Heart left ventricle (tissue), 16 donors: ENCODE measurements at regions not wholly inside any gene's neighbourhood (a gene's known extent, or its start where the extent isn't known, plus 50 kb on each side); places are given as distances from the start of the nearest gene placed in this dataset.

Source experiments
- ATAC-seq, 4 donors: fragments of 200-7000 bp; cut with Tn5 transposase; one replicate each; pipeline ENCODE4 v1.9.1; 2020 to 2022; ENCODE audit warnings: moderate library complexity in 4 of 4, mild to moderate bottlenecking in 3 of 4, moderate number of reproducible peaks in 1 of 4
- DNase-seq, 5 donors: peaks; one replicate each; pipeline ENCODE4 v3.0.0-alpha.2; 2020
- H3K27ac ChIP-seq, 12 donors: fragments of 200-600 bp; sonication (generic) in 4 of 12; one replicate each; pipeline versions ENCODE4 v1.5.0 to v1.8.0; 2016 to 2022; ENCODE audit warnings: mild to moderate bottlenecking in 2 of 12
- H3K27me3 ChIP-seq, 9 donors: fragments of 200-600 bp; sonication (generic) in 2 of 9; one replicate each; pipeline versions ENCODE4 v1.5.1 to v1.8.0; 2016 to 2022; ENCODE audit warnings: mild to moderate bottlenecking in 3 of 9
- H3K36me3 ChIP-seq, 9 donors: fragments of 200-600 bp; sonication (generic) in 2 of 9; one replicate each; pipeline versions ENCODE4 v1.5.0 to v1.8.0; 2018 to 2022; ENCODE audit warnings: mild to moderate bottlenecking in 2 of 9
- H3K4me1 ChIP-seq, 12 donors: fragments of 200-600 bp; sonication (generic) in 4 of 12; one replicate each; pipeline versions ENCODE4 v1.5.0 to v1.8.0; 2016 to 2022; ENCODE audit warnings: mild to moderate bottlenecking in 3 of 12
- H3K4me3 ChIP-seq, 12 donors: fragments of 200-600 bp; sonication (generic) in 4 of 12; one replicate each; pipeline versions ENCODE4 v1.5.0 to v1.8.0; 2017 to 2022; ENCODE audit warnings: mild to moderate bottlenecking in 9 of 12, moderate library complexity in 4 of 12
- H3K9me3 ChIP-seq, 12 donors: fragments of 200-600 bp; sonication (generic) in 4 of 12; one replicate each; pipeline versions ENCODE4 v1.5.0 to v1.8.0; 2016 to 2022; ENCODE audit warnings: mild to moderate bottlenecking in 1 of 12
- POLR2A ChIP-seq, 2 donors: fragments of 450-650 bp; IDR thresholded peaks; one replicate each; pipeline ENCODE4 v1.6.1; 2017; ENCODE audit warnings: antibody characterized with exemption in 2 of 2, mild to moderate bottlenecking in 2 of 2, moderate library complexity in 2 of 2
- WGBS, 4 donors: extraction: QIAGEN DNeasy Blood & Tissue Kit in 2 of 4; methylation state at CpG; one replicate each; pipeline versions ENCODE4 v1.1.5 to v1.1.7; 2013 to 2018; 5-methylcytosine and 5-hydroxymethylcytosine counted together
- intact Hi-C, 10 donors: fragments of 100-400 bp; cut with DNase I; formaldehyde crosslinking; loops; one replicate each; pipeline versions ENCODE4 v1.11.1 to v1.14.2; 2022
- TF ChIP-seq, protein P1 (sequence below), 12 donors: fragments of 200-600 bp; sonication (generic) in 4 of 12; IDR thresholded peaks; one replicate each; pipeline versions ENCODE4 v1.5.0 to v1.8.0; 2018 to 2022; ENCODE audit warnings: antibody characterized with exemption in 12 of 12, mild to moderate bottlenecking in 5 of 12
- donor health status: ischemic (EF 13 %, LVEDD 7.1; RV severe dilation, severe dysfunction).
- donor health status: healthy with polysubstance abuse.
- donor health status: DM: no; HTN: yes; CAD: no.
- donor health status: DM: no; HTN: no; CAD: no.
- donor health status: ischemic (EF 25% LVEDD 6.9; RV normal size, moderate dysfunction).
- donor health status: ischemic (EF 25% LVEDD 5.7; RV mildly dilated, moderate dysfunction).
- donor health status: healthy.
- donor health status: DM: yes; HTN: yes; CAD: no.
- donor health status: ischemic (EF 35%, LVEDD 5.7; RV mildly dilated, moderate dysfunction).
- donor health status: nonischemic (EF 11% LVEDD 7.7; RV severe dilation, severe dysfunction).
- donor health status: DM: yes; HTN: yes; CAD: no.
- donor health status: PGD.
- donor health status: ischemic (EF 29% LVEDD 5.4; RV normal size, mild dysfunction).
- donor health status: nonischemic (EF 23%, LVEDD 6.1; RV moderate dilation, normal function).

DNA sequence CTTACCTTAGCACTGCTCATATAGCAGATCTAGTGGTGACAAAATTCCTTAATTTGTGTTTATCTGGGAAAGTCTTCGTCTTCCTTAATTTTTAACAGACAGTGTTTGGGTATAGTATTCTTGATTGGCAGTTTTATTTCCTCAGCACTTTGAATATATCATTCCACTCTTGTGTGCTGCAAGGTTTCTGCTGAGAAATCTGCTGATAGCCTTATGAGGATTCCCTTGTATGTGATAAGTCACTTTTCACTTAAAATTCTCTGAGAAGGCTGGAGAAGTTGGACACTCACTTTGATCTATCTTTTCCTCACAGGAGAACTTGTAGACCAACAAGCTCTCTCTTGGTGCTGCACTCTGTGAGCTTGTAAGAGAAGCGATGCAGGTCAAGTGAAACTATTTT lies 306.1 kb upstream of the RTL1 start:
- Histone ChIP-seq H3K36me3 (no peaks in the 10 kb centered on the region), H3K27ac (no peak overlapping the region), H3K9me3 (peaks cover 0 to 67% (median 42%) of the 10 kb centered on the region in 12 donors), H3K4me1 (no peaks in the 10 kb centered on the region), H3K27me3 (no peaks in the 10 kb centered on the region), H3K4me3 (no peak overlapping the region)
- TF ChIP-seq, protein P1, sequence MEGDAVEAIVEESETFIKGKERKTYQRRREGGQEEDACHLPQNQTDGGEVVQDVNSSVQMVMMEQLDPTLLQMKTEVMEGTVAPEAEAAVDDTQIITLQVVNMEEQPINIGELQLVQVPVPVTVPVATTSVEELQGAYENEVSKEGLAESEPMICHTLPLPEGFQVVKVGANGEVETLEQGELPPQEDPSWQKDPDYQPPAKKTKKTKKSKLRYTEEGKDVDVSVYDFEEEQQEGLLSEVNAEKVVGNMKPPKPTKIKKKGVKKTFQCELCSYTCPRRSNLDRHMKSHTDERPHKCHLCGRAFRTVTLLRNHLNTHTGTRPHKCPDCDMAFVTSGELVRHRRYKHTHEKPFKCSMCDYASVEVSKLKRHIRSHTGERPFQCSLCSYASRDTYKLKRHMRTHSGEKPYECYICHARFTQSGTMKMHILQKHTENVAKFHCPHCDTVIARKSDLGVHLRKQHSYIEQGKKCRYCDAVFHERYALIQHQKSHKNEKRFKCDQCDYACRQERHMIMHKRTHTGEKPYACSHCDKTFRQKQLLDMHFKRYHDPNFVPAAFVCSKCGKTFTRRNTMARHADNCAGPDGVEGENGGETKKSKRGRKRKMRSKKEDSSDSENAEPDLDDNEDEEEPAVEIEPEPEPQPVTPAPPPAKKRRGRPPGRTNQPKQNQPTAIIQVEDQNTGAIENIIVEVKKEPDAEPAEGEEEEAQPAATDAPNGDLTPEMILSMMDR (IDR thresholded peaks at IDR 0.05) = no peak
- TF ChIP-seq POLR2A (IDR thresholded peaks at IDR 0.05) = no peak
- ATAC-seq (no peak), DNase-seq (no peak)
- 76 to 89% (median 78%) methylated on average over 2 of the region's 2 CpGs for WGBS, 4 donors
- intact Hi-C loops = no loop called here

DNA sequence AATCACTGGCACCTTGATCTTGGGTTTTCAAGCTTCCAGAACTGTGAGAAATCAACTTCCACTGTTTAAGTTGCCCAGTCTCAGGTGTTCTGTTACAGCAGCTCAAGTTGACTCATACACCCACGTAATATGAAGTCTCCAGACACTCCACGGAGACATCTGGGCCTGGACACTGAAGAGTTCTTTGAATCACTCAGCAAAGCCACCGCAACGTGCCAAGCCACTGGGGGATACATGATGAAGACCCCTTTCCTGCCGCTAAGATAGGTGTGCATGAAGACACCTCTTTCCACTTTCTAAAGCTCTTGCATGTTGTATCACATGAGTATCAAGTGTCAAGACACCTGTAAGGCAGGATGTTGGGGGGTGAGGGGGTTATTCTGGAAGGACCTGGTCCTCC lies 311.7 kb upstream of the RTL1 start:
- TF ChIP-seq POLR2A (IDR thresholded peaks at IDR 0.05) = no peak
- TF ChIP-seq, protein P1 (IDR thresholded peaks at IDR 0.05) = no peak
- DNase-seq = peak in 1 of 5 donors; percentile 7
- Histone ChIP-seq H3K4me3 (no peak overlapping the region), H3K4me1 (no peaks in the 10 kb centered on the region), H3K36me3 (no peaks in the 10 kb centered on the region), H3K27ac (no peak overlapping the region), H3K9me3 (peaks cover 0 to 14% (median 5%) of the 10 kb centered on the region in 12 donors), H3K27me3 (peaks cover 0 to 8% (median 0%) of the 10 kb centered on the region in 9 donors)
- no peak for ATAC-seq
- WGBS, 4 donors = 81 to 90% (median 89%) methylated on average over 5 of the region's 5 CpGs
- intact Hi-C loops = no loop called here

DNA sequence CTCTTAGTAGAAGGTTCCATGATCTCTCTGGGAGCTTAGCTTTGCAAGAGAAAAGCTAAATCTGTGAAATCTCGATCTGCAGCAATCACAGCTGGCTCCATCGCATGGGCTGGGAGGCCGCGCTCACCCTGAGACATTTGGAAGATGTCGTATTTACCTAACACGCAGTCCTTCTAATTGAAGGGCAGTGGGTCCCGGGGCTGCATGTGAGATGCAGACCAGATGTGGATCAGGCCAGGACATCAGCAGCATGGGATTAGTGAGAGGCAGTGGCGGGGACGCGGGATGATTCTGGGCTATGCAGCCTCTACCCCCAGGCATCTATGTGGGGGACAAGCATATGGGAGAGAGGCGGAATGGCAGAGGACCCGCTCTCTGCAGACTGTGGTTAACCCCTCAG lies 312.4 kb upstream of the RTL1 start:
- no peak for TF ChIP-seq POLR2A (IDR thresholded peaks at IDR 0.05)
- TF ChIP-seq, protein P1 (IDR thresholded peaks at IDR 0.05) = no peak
- peaks cover 0 to 8% (median 0%) of the 10 kb centered on the region in 12 donors for H3K9me3 ChIP-seq
- no peaks in the 10 kb centered on the region for H3K36me3 ChIP-seq
- no peak overlapping the region for H3K4me3 ChIP-seq
- H3K27me3 ChIP-seq = peaks cover 0 to 8% (median 0%) of the 10 kb centered on the region in 9 donors
- DNase-seq (peak in 1 of 5 donors; percentile 5), ATAC-seq (no peak)
- WGBS, 4 donors = 58 to 66% (median 62%) methylated on average over 12 of the region's 12 CpGs
- H3K27ac ChIP-seq = no peak overlapping the region
- intact Hi-C loops = no loop called here
- H3K4me1 ChIP-seq = no peaks in the 10 kb centered on the region

DNA sequence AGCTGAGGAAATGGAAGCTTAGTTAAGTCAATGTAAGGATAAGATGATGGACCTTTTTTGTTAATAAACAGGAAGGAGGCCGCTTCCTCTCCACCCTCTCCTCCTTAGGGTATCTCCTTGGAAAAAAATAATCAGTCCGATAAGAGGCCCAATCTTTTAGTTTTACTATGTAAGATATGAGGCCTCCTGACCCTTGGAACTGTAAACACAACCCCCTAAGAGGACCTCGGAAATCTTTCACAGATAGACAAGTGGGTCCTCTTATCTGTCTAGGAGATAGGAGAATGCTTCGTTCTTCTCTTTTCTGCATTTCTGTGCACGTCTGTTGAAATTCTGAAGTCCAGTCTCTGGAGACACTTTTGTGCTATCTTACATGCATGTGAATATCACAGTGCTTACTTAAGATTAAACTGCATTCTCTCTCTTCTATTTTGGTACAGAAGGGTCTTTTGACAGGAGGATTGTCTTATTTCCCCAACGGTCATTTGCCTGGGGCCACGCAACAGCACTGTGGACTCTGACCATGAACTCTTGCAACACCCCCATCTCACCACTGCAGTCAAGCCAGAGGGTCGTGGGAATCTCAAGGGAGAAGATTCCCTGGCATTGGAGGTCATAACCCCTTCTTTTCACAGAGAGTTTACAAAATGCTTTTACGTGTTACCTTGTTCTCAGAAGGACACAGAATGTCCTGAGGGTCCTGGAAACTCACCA lies 313.0 kb upstream of the RTL1 start:
- H3K4me3 ChIP-seq = no peak overlapping the region
- TF ChIP-seq POLR2A (IDR thresholded peaks at IDR 0.05) = no peak
- TF ChIP-seq, protein P1 (IDR thresholded peaks at IDR 0.05) = no peak
- H3K36me3 ChIP-seq = no peaks in the 10 kb centered on the region
- DNase-seq = peak in 1 of 5 donors; percentile 2
- H3K9me3 ChIP-seq = peaks cover 0 to 4% (median 0%) of the 10 kb centered on the region in 12 donors
- intact Hi-C loops = no loop called here
- no peak for ATAC-seq
- H3K27ac ChIP-seq = no peak overlapping the region
- H3K27me3 ChIP-seq = peaks cover 0 to 8% (median 0%) of the 10 kb centered on the region in 9 donors
- no peaks in the 10 kb centered on the region for H3K4me1 ChIP-seq
- WGBS, 4 donors = 18 to 36% (median 29%) methylated on average over 9 of the region's 9 CpGs
